HCT116 (cell line): ENCODE measurements at regions not wholly inside any gene's neighbourhood (a gene's known extent, or its start where the extent isn't known, plus 50 kb on each side); places are given as distances from the start of the nearest gene placed in this dataset.

Experiments
- ATAC-seq: fragments of 200-7000 bp; cut with Tn5 transposase; 2 replicates; pipeline ENCODE4 v1.9.1; 2020; ENCODE audit warnings: mild to moderate bottlenecking, moderate library complexity
- BruUV-seq: library from RNA; stranded (reverse); fragments of 400-500 nt; replicated peaks from 2 replicates; lab custom pipeline; 2021; lab: Mats Ljungman, UMichigan
- CTCF ChIA-PET: fragments of 300-600 bp; sonication (Branson Sonifier 250); formaldehyde crosslinking; loops from one replicate; lab custom pipeline; 2021; ENCODE audit warnings: antibody characterized with exemption; lab: Charles Lee
- POLR2A ChIA-PET: fragments of 300-600, 350-600 bp; sonication (Branson Sonifier 250); formaldehyde crosslinking; loops from one replicate; lab custom pipeline; 2021; ENCODE audit warnings: antibody characterized with exemption; lab: Charles Lee
- RAD21 ChIA-PET, 2 experiments: fragments of 300-600 bp; sonication (Branson Sonifier 250); formaldehyde crosslinking; loops; one replicate each; lab custom pipeline; 2023; ENCODE audit warnings: low total read pairs in 2 of 2; ENCODE audit not compliant: uncharacterized antibody in 2 of 2, unreplicated experiment in 2 of 2, low non-redundant PET in 1 of 2; lab: Charles Lee
- DNase-seq: peaks from one replicate; pipeline ENCODE4 v3.0.0-alpha.2; 2010; ENCODE audit warnings: low read depth, low spot score
- H2AFZ ChIP-seq: fragments of 200-600 bp; shearing (Covaris generic), sonication (generic); 2 replicates; pipeline ENCODE4 v1.6.1; 2017; ENCODE audit warnings: low read depth, mixed run types, mixed read lengths, antibody characterized with exemption, low read length; ENCODE audit not compliant: poor library complexity, severe bottlenecking
- H3K27ac ChIP-seq: 2 replicates; pipeline ENCODE4 v1.5.1; 2012; ENCODE audit warnings: low read depth, low read length
- H3K27me3 ChIP-seq: fragments of 200-600 bp; sonication (generic); 2 replicates; pipeline ENCODE4 v1.6.1; 2016; ENCODE audit warnings: mixed run types, low read length, mixed read lengths; ENCODE audit not compliant: insufficient read depth
- H3K36me3 ChIP-seq, 2 experiments: fragments of 200-500 bp in 1 of 2; fragments of 200-600 bp in 1 of 2; sonication (Bioruptor generic) in 1 of 2; sonication (generic) in 1 of 2; 2 replicates each; pipeline versions ENCODE4 v1.5.1 to v1.6.1; 2014 to 2016; ENCODE audit warnings: low read length in 2 of 2, inconsistent platforms in 1 of 2, mixed read lengths in 1 of 2, mixed run types in 1 of 2; ENCODE audit not compliant: insufficient read depth in 2 of 2, control insufficient read depth in 1 of 2
- H3K4me1 ChIP-seq, 2 experiments: fragments of 200-600 bp in 1 of 2; sonication (generic) in 1 of 2; 2 replicates each; pipeline versions ENCODE4 v1.5.1 to v1.6.1; 2012 to 2017; ENCODE audit warnings: low read length in 2 of 2, inconsistent platforms in 1 of 2, mild to moderate bottlenecking in 1 of 2, mixed read lengths in 1 of 2, mixed run types in 1 of 2, moderate library complexity in 1 of 2; ENCODE audit not compliant: insufficient read depth in 2 of 2, control insufficient read depth in 1 of 2
- H3K4me2 ChIP-seq: fragments of 200-600 bp; sonication (generic); 2 replicates; pipeline ENCODE4 v1.6.1; 2017; ENCODE audit warnings: mixed run types, low read length, mixed read lengths
- H3K4me3 ChIP-seq, 2 experiments: fragments of 200-600 bp in 1 of 2; sonication (generic) in 1 of 2; replicated peaks in 1 of 2; 2 replicates each; pipeline ENCODE4 v1.5.1; 2011 to 2016; ENCODE audit warnings: low read length in 2 of 2, control low read depth in 1 of 2, low read depth in 1 of 2, mild to moderate bottlenecking in 1 of 2, mixed read lengths in 1 of 2, mixed run types in 1 of 2
- H3K79me2 ChIP-seq: fragments of 200-600 bp; sonication (generic); 2 replicates; pipeline ENCODE4 v1.6.1; 2017; ENCODE audit warnings: mild to moderate bottlenecking, mixed run types, low read length, moderate library complexity, mixed read lengths; ENCODE audit not compliant: insufficient read depth
- H3K9ac ChIP-seq: fragments of 200-600 bp; sonication (generic); 2 replicates; pipeline ENCODE4 v1.6.1; 2016; ENCODE audit warnings: low read length, mixed read lengths
- H3K9me2 ChIP-seq: fragments of 200-600 bp; sonication (generic), shearing (Covaris generic); 2 replicates; pipeline ENCODE4 v1.6.1; 2017; ENCODE audit warnings: mixed run types, mild to moderate bottlenecking, moderate library complexity; ENCODE audit not compliant: insufficient read depth
- H3K9me3 ChIP-seq, 2 experiments: fragments of 200-500 bp in 1 of 2; fragments of 200-600 bp in 1 of 2; sonication (Bioruptor generic) in 1 of 2; sonication (generic) in 1 of 2; 2 replicates each; pipeline ENCODE4 v1.6.1; 2014 to 2017; ENCODE audit warnings: low read length in 2 of 2, mixed read lengths in 2 of 2, inconsistent platforms in 1 of 2, low read depth in 1 of 2, mild to moderate bottlenecking in 1 of 2, mixed run types in 1 of 2, moderate library complexity in 1 of 2; ENCODE audit not compliant: control insufficient read depth in 1 of 2, insufficient read depth in 1 of 2
- H4K20me1 ChIP-seq: fragments of 200-600 bp; sonication (generic), shearing (Covaris generic); 2 replicates; pipeline ENCODE4 v1.6.1; 2017; ENCODE audit warnings: mixed run types, mild to moderate bottlenecking, moderate library complexity; ENCODE audit not compliant: insufficient read depth
- ATF3 ChIP-seq: IDR thresholded peaks from 2 replicates; pipeline ENCODE4 v1.6.1; 2012
- CBX3 ChIP-seq: IDR thresholded peaks from 2 replicates; pipeline ENCODE4 v1.6.1; 2012; ENCODE audit warnings: low read depth
- CEBPB ChIP-seq: IDR thresholded peaks from 2 replicates; pipeline ENCODE4 v1.6.1; 2012; ENCODE audit warnings: low read depth
- CTCF ChIP-seq, 3 experiments: fragments of 200-600 bp in 1 of 3; sonication (generic) in 1 of 3; IDR thresholded peaks in 2 of 3; conservative IDR thresholded peaks in 1 of 3; 2 replicates each; pipeline ENCODE4 v1.5.1; 2012 to 2017; ENCODE audit warnings: low read depth in 2 of 3, low read length in 2 of 3, antibody characterized with exemption in 1 of 3, borderline replicate concordance in 1 of 3, control low read depth in 1 of 3, mild to moderate bottlenecking in 1 of 3, mixed read lengths in 1 of 3, mixed run types in 1 of 3, moderate library complexity in 1 of 3; ENCODE audit not compliant: insufficient read depth in 1 of 3
- EGR1 ChIP-seq: IDR thresholded peaks from 2 replicates; pipeline ENCODE4 v1.6.1; 2012; ENCODE audit warnings: low read depth
- ELF1 ChIP-seq: IDR thresholded peaks from 2 replicates; pipeline ENCODE4 v1.6.1; 2012; ENCODE audit warnings: low read depth, borderline replicate concordance
- EZH2 ChIP-seq: fragments of 200-600 bp; sonication (generic); IDR thresholded peaks from 2 replicates; pipeline ENCODE4 v1.6.1; 2017; ENCODE audit warnings: antibody characterized with exemption, mixed run types
- EZH2phosphoT487 ChIP-seq: fragments of 200-600 bp; IDR thresholded peaks from 2 replicates; pipeline ENCODE4 v1.6.1; 2018; ENCODE audit warnings: antibody characterized with exemption, borderline replicate concordance
- FOSL1 ChIP-seq: IDR thresholded peaks from 2 replicates; pipeline ENCODE4 v1.6.1; 2012; ENCODE audit warnings: low read depth
- JUND ChIP-seq: IDR thresholded peaks from 2 replicates; pipeline ENCODE4 v1.6.1; 2012
- POLR2A ChIP-seq: IDR thresholded peaks from 2 replicates; pipeline ENCODE4 v1.7.0; 2011; ENCODE audit warnings: borderline replicate concordance; ENCODE audit not compliant: insufficient read depth, insufficient read length; ENCODE audit errors: extremely low read depth
- POLR2AphosphoS5 ChIP-seq: IDR thresholded peaks from 2 replicates; pipeline ENCODE4 v1.6.1; 2011; ENCODE audit warnings: mild to moderate bottlenecking, low read depth, low read length, moderate library complexity
- SIN3A ChIP-seq: IDR thresholded peaks from 2 replicates; pipeline ENCODE4 v1.6.1; 2012; ENCODE audit warnings: low read depth
- SP1 ChIP-seq: IDR thresholded peaks from 2 replicates; pipeline ENCODE4 v1.6.1; 2012; ENCODE audit warnings: low read depth
- SRF ChIP-seq: IDR thresholded peaks from 2 replicates; pipeline ENCODE4 v1.6.1; 2012; ENCODE audit warnings: low read depth
- TCF7L2 ChIP-seq: IDR thresholded peaks from 2 replicates; pipeline ENCODE4 v1.7.0; 2011; ENCODE audit warnings: borderline replicate concordance, inconsistent platforms; ENCODE audit not compliant: insufficient read depth, insufficient read length; ENCODE audit errors: extremely low read depth
- YY1 ChIP-seq: IDR thresholded peaks from 2 replicates; pipeline ENCODE4 v1.6.1; 2011; ENCODE audit warnings: low read length, low read depth, moderate library complexity, mild to moderate bottlenecking; ENCODE audit not compliant: insufficient replicate concordance; ENCODE audit errors: extremely low read depth
- ZBTB33 ChIP-seq: IDR thresholded peaks from 2 replicates; pipeline ENCODE4 v1.6.1; 2011; ENCODE audit warnings: mild to moderate bottlenecking, low read length, moderate library complexity; ENCODE audit not compliant: insufficient replicate concordance; ENCODE audit errors: extremely low read depth
- ZFX ChIP-seq: fragments of 450-650 bp; IDR thresholded peaks from 2 replicates; pipeline ENCODE4 v1.6.1; 2017
- ZNF274 ChIP-seq: fragments of 200-500 bp; sonication (Bioruptor generic); IDR thresholded peaks from 2 replicates; pipeline ENCODE4 v1.6.1; 2014; ENCODE audit warnings: mild to moderate bottlenecking, low read depth, low read length, inconsistent platforms
- intact Hi-C: fragments of 100-400 bp; cut with micrococcal nuclease; formaldehyde crosslinking; loops from 2 replicates; pipeline ENCODE4 v1.10.0; 2022

- ChIA-PET CTCF (no interaction called here), RAD21 (no interaction called here), POLR2A (interaction anchor here (0.6 kb wide), 1 partner anchor 791 kb away, joined by 3 read pairs; no protein-coding TSS in a partner anchor)
- no peak for DNase-seq
- Histone ChIP-seq H3K4me1 (no peaks in the 10 kb centered on the region), H3K9me3 (no peaks in the 10 kb centered on the region), H2AFZ (no peak overlapping the region), H3K27me3 (no peaks in the 10 kb centered on the region), H3K79me2 (no peaks in the 10 kb centered on the region), H3K27ac (no peak overlapping the region), H3K4me3 (no peak overlapping the region), H4K20me1 (no peaks in the 10 kb centered on the region), H3K9me2 (no peaks in the 10 kb centered on the region), H3K4me2 (no peak overlapping the region), H3K9ac (no peak overlapping the region), H3K36me3 (no peaks in the 10 kb centered on the region)
- TF ChIP-seq CTCF (IDR thresholded peaks at IDR 0.05 in 2 of 3, conservative IDR thresholded peaks at IDR 0.05 in 1 of 3; ENCODE audit: borderline replicate concordance in 1 of 3, insufficient read depth in 1 of 3, low read depth in 2 of 3, low read length in 2 of 3): no peak
- TF ChIP-seq POLR2A: no peak
- no peak for TF ChIP-seq ELF1
- no peak for TF ChIP-seq EGR1
- TF ChIP-seq FOSL1: no peak
- TF ChIP-seq ZBTB33: no peak
- no peak for TF ChIP-seq TCF7L2
- no peak for TF ChIP-seq EZH2
- no peak for TF ChIP-seq CEBPB
- TF ChIP-seq ZNF274: no peak
- no peak for TF ChIP-seq SP1
- no peak for TF ChIP-seq POLR2AphosphoS5
- no peak for TF ChIP-seq EZH2phosphoT487
- no peak for TF ChIP-seq JUND
- no peak for TF ChIP-seq ZFX
- no peak for TF ChIP-seq YY1
- TF ChIP-seq SRF: no peak
- no peak for TF ChIP-seq ATF3
- TF ChIP-seq CBX3: no peak
- no peak for TF ChIP-seq SIN3A
- intact Hi-C loops: no loop called here
- no TSS peak for BruUV-seq
- ATAC-seq: no peak
Observed at GRCh38 chr4:27894951-27895350, 1034.3 kb downstream of the STIM2 start.
